Peyer's patch (tissue), 4 donors: ENCODE measurements at regions not wholly inside any gene's neighbourhood (a gene's known extent, or its start where the extent isn't known, plus 50 kb on each side); places are given as distances from the start of the nearest gene placed in this dataset.

Experiments used
- CTCF ChIP-seq, 6 experiments: fragments of 450-650 bp in 4 of 6; fragments of 200-600 bp in 2 of 6; sonication (generic) in 1 of 6; IDR thresholded peaks; one replicate each; pipeline ENCODE4 v1.5.1; 2017 to 2019; ENCODE audit warnings: antibody characterized with exemption in 6 of 6, mild to moderate bottlenecking in 3 of 6, moderate library complexity in 1 of 6
- POLR2A ChIP-seq, 2 donors: fragments of 450-650 bp; IDR thresholded peaks; one replicate each; pipeline ENCODE4 v1.5.1; 2017; ENCODE audit warnings: antibody characterized with exemption in 2 of 2, mild to moderate bottlenecking in 2 of 2, moderate library complexity in 2 of 2

- no peak for TF ChIP-seq CTCF (IDR thresholded peaks at IDR 0.05)
- TF ChIP-seq POLR2A (IDR thresholded peaks at IDR 0.05), result no peak
Observed at GRCh38 chr3:43166406-43166805, 60.5 kb upstream of the POMGNT2 start.
